ENCODE measurements at regions not wholly inside any gene's neighbourhood (a gene's known extent, or its start where the extent isn't known, plus 50 kb on each side); places are given as distances from the start of the nearest gene placed in this dataset.

DNA sequence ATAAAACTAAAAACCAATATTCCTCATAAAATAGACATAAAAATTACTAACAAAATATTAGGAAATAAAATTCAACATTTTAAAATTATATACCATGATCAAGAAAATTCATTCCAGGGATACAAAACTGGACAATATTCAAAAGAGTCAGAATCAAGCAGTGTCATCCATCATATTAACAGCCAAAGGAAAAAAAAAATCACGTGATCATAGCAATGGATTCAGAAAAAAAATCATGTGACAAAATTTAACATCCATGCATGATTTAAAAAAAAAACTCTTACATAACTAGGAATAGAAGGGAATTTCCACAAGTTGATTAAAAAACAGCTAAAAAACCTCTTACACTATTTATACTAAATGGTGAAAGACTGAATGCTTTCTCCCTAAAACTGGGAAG, 95.3 kb upstream of the USP47 start:
- TF ChIP-seq, protein P1, sequence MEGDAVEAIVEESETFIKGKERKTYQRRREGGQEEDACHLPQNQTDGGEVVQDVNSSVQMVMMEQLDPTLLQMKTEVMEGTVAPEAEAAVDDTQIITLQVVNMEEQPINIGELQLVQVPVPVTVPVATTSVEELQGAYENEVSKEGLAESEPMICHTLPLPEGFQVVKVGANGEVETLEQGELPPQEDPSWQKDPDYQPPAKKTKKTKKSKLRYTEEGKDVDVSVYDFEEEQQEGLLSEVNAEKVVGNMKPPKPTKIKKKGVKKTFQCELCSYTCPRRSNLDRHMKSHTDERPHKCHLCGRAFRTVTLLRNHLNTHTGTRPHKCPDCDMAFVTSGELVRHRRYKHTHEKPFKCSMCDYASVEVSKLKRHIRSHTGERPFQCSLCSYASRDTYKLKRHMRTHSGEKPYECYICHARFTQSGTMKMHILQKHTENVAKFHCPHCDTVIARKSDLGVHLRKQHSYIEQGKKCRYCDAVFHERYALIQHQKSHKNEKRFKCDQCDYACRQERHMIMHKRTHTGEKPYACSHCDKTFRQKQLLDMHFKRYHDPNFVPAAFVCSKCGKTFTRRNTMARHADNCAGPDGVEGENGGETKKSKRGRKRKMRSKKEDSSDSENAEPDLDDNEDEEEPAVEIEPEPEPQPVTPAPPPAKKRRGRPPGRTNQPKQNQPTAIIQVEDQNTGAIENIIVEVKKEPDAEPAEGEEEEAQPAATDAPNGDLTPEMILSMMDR (IDR thresholded peaks at IDR 0.05): no peak
- TF ChIP-seq POLR2AphosphoS5 (IDR thresholded peaks at IDR 0.05; ENCODE audit: low read depth, low read length): no peak
- TF ChIP-seq, protein P2, sequence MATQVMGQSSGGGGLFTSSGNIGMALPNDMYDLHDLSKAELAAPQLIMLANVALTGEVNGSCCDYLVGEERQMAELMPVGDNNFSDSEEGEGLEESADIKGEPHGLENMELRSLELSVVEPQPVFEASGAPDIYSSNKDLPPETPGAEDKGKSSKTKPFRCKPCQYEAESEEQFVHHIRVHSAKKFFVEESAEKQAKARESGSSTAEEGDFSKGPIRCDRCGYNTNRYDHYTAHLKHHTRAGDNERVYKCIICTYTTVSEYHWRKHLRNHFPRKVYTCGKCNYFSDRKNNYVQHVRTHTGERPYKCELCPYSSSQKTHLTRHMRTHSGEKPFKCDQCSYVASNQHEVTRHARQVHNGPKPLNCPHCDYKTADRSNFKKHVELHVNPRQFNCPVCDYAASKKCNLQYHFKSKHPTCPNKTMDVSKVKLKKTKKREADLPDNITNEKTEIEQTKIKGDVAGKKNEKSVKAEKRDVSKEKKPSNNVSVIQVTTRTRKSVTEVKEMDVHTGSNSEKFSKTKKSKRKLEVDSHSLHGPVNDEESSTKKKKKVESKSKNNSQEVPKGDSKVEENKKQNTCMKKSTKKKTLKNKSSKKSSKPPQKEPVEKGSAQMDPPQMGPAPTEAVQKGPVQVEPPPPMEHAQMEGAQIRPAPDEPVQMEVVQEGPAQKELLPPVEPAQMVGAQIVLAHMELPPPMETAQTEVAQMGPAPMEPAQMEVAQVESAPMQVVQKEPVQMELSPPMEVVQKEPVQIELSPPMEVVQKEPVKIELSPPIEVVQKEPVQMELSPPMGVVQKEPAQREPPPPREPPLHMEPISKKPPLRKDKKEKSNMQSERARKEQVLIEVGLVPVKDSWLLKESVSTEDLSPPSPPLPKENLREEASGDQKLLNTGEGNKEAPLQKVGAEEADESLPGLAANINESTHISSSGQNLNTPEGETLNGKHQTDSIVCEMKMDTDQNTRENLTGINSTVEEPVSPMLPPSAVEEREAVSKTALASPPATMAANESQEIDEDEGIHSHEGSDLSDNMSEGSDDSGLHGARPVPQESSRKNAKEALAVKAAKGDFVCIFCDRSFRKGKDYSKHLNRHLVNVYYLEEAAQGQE (IDR thresholded peaks at IDR 0.05; ENCODE audit: insufficient read depth in 1 of 2, low read depth in 2 of 2, low read length in 1 of 2): no peak
